RWPE2 (cell line): ENCODE measurements at regions not wholly inside any gene's neighbourhood (a gene's known extent, or its start where the extent isn't known, plus 50 kb on each side); places are given as distances from the start of the nearest gene placed in this dataset.
"Not testable (repeated sequence)": the region's sequence is repeated elsewhere in the genome, so short reads cannot be mapped to it uniquely, and the experiment has no call there.

ENCODE experiments used
- ATAC-seq: fragments of 200-7000 bp; cut with Tn5 transposase; 3 replicates; pipeline ENCODE4 v1.9.1; 2021; ENCODE audit warnings: low read depth
- DNase-seq: peaks from one replicate; pipeline ENCODE4 v3.0.0-alpha.2; 2020; ENCODE audit warnings: low spot score
- H3K27ac ChIP-seq: fragments of 450-650 bp; 2 replicates; pipeline ENCODE4 v1.5.1; 2017; ENCODE audit warnings: mild to moderate bottlenecking; ENCODE audit not compliant: poor library complexity, severe bottlenecking
- H3K27me3 ChIP-seq: fragments of 250-450 bp; sonication (Bioruptor Pico); 2 replicates; pipeline ENCODE4 v1.5.1; 2021; ENCODE audit warnings: mild to moderate bottlenecking, moderate library complexity; ENCODE audit not compliant: insufficient read depth, poor library complexity, severe bottlenecking
- H3K36me3 ChIP-seq: fragments of 250-450 bp; sonication (Bioruptor Pico); 2 replicates; pipeline ENCODE4 v1.5.1; 2020; ENCODE audit warnings: low read depth, mild to moderate bottlenecking, moderate library complexity
- H3K4me1 ChIP-seq: fragments of 250-450 bp; sonication (Bioruptor Pico); 2 replicates; pipeline ENCODE4 v1.5.1; 2021; ENCODE audit warnings: mild to moderate bottlenecking, moderate library complexity; ENCODE audit not compliant: insufficient read depth, poor library complexity, severe bottlenecking
- H3K4me3 ChIP-seq: fragments of 250-450 bp; sonication (Bioruptor Pico); 2 replicates; pipeline ENCODE4 v1.5.1; 2021; ENCODE audit warnings: mild to moderate bottlenecking, moderate library complexity; ENCODE audit not compliant: severe bottlenecking
- H3K9me3 ChIP-seq: fragments of 250-450 bp; sonication (Bioruptor Pico); 2 replicates; pipeline ENCODE4 v1.5.1; 2021; ENCODE audit warnings: mild to moderate bottlenecking, moderate library complexity; ENCODE audit not compliant: severe bottlenecking
- CTCF ChIP-seq: fragments of 450-650 bp; IDR thresholded peaks from one replicate; pipeline ENCODE4 v1.5.1; 2017; ENCODE audit warnings: mild to moderate bottlenecking, moderate library complexity; ENCODE audit not compliant: poor library complexity, severe bottlenecking

DNA sequence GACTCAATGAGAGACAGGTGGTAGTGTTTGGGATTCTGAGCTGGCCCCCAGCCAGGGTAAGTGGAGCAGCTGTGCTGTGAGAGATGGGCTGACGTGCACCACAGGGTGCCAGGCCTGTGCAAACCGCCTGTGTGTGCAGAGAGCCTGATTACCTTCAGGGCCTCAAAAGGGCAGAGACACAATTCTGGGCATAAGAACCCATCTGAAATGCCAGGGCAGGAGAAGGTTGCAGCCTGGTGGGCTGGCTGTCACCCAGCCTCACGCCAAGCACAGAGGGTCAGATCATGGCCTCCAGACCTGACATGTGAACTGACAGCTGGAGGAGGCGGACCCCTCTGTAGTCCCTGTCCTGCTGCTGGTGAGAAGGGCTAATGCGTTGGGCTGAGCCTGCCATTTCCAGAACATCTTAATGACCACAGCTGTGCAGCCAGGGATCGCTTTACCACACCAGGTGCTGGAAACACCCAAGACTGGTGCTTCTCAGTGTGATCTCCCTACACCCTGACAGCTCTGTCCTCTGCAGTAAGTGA, 100.9 kb downstream of the ARL4C start:
- H3K4me3 ChIP-seq, result no peak overlapping the region
- H3K27ac ChIP-seq, result no peak overlapping the region
- no peaks in the 10 kb centered on the region for H3K4me1 ChIP-seq
- ATAC-seq (no peak), DNase-seq (no peak)
- no peaks in the 10 kb centered on the region for H3K27me3 ChIP-seq
- TF ChIP-seq CTCF, result no peak
- H3K36me3 ChIP-seq, result no peaks in the 10 kb centered on the region
- H3K9me3 ChIP-seq, result no peaks in the 10 kb centered on the region

DNA sequence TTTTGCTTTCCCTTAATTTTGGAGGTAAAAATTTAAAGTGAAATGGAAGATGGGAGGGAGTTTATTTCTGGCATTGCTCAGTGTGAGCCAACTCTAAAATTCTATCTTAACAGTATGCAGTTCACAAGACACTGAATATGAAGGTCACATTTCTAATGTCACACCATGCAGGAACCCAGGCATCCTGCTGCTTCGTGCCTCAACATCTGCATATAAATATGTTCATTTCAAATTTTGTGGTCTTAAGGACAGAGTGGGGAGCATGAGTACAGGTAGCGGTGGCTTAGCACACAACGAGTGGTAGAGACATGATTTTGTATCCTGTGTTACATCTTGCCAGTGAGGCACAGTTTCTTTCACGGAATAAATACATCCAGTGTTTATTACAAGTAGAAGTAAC, 102.4 kb downstream of the ARL4C start:
- no peak for DNase-seq
- H3K4me3 ChIP-seq, result no peak overlapping the region
- no peaks in the 10 kb centered on the region for H3K36me3 ChIP-seq

GRCh38 chr2:234393354-234393753, 103.5 kb downstream of the ARL4C start:
- Histone ChIP-seq H3K27me3 (no peaks in the 10 kb centered on the region), H3K27ac (no peak overlapping the region), H3K36me3 (no peaks in the 10 kb centered on the region), H3K4me1 (no peaks in the 10 kb centered on the region), H3K4me3 (no peak overlapping the region), H3K9me3 (no peaks in the 10 kb centered on the region)
- TF ChIP-seq CTCF, result no peak
- DNase-seq, result no peak
- no peak for ATAC-seq

More for the DNA sequence above, 102.4 kb downstream of the ARL4C start:
- no peak for TF ChIP-seq CTCF
- no peak for ATAC-seq
- H3K27ac ChIP-seq, result no peak overlapping the region
- H3K4me1 ChIP-seq, result no peaks in the 10 kb centered on the region
- no peaks in the 10 kb centered on the region for H3K9me3 ChIP-seq
- no peaks in the 10 kb centered on the region for H3K27me3 ChIP-seq

- H3K27me3 ChIP-seq, result no peaks in the 10 kb centered on the region
- no peaks in the 10 kb centered on the region for H3K9me3 ChIP-seq
- no peak for TF ChIP-seq CTCF
- no peak for DNase-seq
- no peak for ATAC-seq
- H3K36me3 ChIP-seq, result no peaks in the 10 kb centered on the region
- no peak overlapping the region for H3K4me3 ChIP-seq
- no peak overlapping the region for H3K27ac ChIP-seq
- H3K4me1 ChIP-seq, result no peaks in the 10 kb centered on the region
These were observed 104.8 kb downstream of the ARL4C start for GRCh38 chr2:234392041-234392615.

GRCh38 chr2:234391625-234392024, 105.3 kb downstream of the ARL4C start:
- no peaks in the 10 kb centered on the region for H3K27me3 ChIP-seq
- no peaks in the 10 kb centered on the region for H3K9me3 ChIP-seq
- H3K4me3 ChIP-seq, result no peak overlapping the region
- H3K27ac ChIP-seq, result no peak overlapping the region
- ATAC-seq, result no peak
- no peaks in the 10 kb centered on the region for H3K4me1 ChIP-seq
- TF ChIP-seq CTCF, result no peak
- H3K36me3 ChIP-seq, result no peaks in the 10 kb centered on the region
- no peak for DNase-seq

DNA sequence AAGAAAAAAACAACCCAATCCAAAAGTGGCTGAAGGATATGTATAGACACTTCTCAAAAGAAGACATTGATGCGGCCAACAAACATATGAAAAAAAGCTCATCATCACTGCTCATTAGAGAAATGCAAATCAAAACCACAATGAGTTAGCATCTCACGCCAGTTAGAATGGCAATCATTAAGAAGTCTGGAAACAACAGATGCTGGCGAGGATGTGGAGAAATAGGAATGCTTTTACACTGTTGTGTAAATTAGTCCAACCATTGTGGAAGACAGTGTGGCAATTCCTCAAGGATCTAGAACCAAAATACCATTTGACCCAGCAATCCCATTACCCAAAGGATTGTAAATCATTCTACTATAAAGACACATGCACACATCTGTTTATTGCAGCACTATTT, 107.2 kb downstream of the ARL4C start:
- not testable (repeated sequence) for H3K36me3 ChIP-seq, H3K9me3 ChIP-seq, DNase-seq, H3K4me1 ChIP-seq, H3K27me3 ChIP-seq, H3K27ac ChIP-seq, H3K4me3 ChIP-seq, ATAC-seq
